Fibroblast of pulmonary artery (primary cell): ENCODE measurements at regions not wholly inside any gene's neighbourhood (a gene's known extent, or its start where the extent isn't known, plus 50 kb on each side); places are given as distances from the start of the nearest gene placed in this dataset.

Experiments
- DNase-seq: peaks from one replicate; pipeline ENCODE4 v3.0.0-alpha.2; 2010; ENCODE audit warnings: low read depth
- H3K4me3 ChIP-seq: replicated peaks from 2 replicates; pipeline ENCODE4 v1.5.1; 2011; ENCODE audit warnings: low read depth, mild to moderate bottlenecking, control low read depth, low read length, moderate library complexity
- TF ChIP-seq, protein P1 (sequence below): IDR thresholded peaks from 2 replicates; pipeline ENCODE4 v1.5.1; 2011; ENCODE audit warnings: mild to moderate bottlenecking, control low read depth, low read length, inconsistent platforms; ENCODE audit errors: missing control alignments

GRCh38 chr2:12343141-12343540, 373.6 kb upstream of the TRIB2 start:
- DNase-seq, result no peak
- TF ChIP-seq, protein P1, sequence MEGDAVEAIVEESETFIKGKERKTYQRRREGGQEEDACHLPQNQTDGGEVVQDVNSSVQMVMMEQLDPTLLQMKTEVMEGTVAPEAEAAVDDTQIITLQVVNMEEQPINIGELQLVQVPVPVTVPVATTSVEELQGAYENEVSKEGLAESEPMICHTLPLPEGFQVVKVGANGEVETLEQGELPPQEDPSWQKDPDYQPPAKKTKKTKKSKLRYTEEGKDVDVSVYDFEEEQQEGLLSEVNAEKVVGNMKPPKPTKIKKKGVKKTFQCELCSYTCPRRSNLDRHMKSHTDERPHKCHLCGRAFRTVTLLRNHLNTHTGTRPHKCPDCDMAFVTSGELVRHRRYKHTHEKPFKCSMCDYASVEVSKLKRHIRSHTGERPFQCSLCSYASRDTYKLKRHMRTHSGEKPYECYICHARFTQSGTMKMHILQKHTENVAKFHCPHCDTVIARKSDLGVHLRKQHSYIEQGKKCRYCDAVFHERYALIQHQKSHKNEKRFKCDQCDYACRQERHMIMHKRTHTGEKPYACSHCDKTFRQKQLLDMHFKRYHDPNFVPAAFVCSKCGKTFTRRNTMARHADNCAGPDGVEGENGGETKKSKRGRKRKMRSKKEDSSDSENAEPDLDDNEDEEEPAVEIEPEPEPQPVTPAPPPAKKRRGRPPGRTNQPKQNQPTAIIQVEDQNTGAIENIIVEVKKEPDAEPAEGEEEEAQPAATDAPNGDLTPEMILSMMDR, result no peak
- H3K4me3 ChIP-seq, result no peak overlapping the region

GRCh38 chr2:12347066-12347493, 369.7 kb upstream of the TRIB2 start:
- no peak overlapping the region for H3K4me3 ChIP-seq
- TF ChIP-seq, protein P1, result no peak
- no peak for DNase-seq

DNA sequence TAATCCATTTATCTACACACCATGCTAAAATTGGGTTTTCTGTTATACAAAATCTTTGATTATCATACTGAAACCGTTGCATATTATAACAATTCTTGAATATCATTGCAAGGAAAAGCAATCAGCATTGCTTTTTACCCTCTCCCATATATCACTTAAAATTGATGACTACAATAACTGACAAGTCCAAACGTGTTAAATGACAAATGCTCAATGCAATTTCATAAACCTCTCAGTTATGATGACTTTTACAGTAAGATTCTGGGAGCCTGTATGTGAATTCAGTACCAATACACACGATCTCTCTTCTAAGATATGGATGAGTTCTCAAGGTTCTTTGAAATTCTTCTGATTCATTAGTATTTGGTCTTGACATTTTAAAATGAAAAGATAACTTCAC, 368.5 kb upstream of the TRIB2 start:
- no peak for DNase-seq
- H3K4me3 ChIP-seq, result no peak overlapping the region
- TF ChIP-seq, protein P1, result no peak

- DNase-seq, result no peak
- H3K4me3 ChIP-seq, result no peak overlapping the region
- TF ChIP-seq, protein P1, result no peak
Measured at GRCh38 chr2:12350821-12351220, 365.9 kb upstream of the TRIB2 start.

DNA sequence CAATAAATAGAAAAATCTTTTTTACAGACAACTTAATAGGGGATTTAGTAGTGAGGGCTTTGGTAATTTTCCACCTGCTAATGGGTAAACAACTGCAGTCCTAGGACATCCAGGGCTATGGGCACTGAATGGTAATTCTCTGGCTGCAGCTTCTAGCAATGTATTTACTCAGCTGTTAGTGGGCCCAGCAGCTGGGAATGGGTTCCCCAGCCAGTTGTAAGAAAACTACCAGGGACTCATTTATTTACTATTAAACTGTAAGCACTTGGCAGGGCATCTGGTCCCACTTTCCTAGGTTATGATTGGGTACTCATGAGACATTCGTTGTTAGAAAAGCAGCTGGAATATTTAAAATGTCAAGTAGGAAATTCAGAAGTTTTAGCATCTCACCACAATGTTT, 363.8 kb upstream of the TRIB2 start:
- TF ChIP-seq, protein P1, result no peak
- H3K4me3 ChIP-seq, result no peak overlapping the region
- no peak for DNase-seq

- TF ChIP-seq, protein P1, result no peak
- no peak overlapping the region for H3K4me3 ChIP-seq
- no peak for DNase-seq
Measured at GRCh38 chr2:12361506-12361905, 355.2 kb upstream of the TRIB2 start.

GRCh38 chr2:12363138-12363537, 353.6 kb upstream of the TRIB2 start:
- TF ChIP-seq, protein P1, result no peak
- no peak overlapping the region for H3K4me3 ChIP-seq
- peak; percentile 7 for DNase-seq
